Osteoblast (primary cell): ENCODE measurements at regions not wholly inside any gene's neighbourhood (a gene's known extent, or its start where the extent isn't known, plus 50 kb on each side); places are given as distances from the start of the nearest gene placed in this dataset.

Experiments used
- DNase-seq: peaks from one replicate; pipeline ENCODE4 v3.0.0; 2011; ENCODE audit warnings: low spot score, mixed read lengths; ENCODE audit not compliant: insufficient read length; ENCODE audit errors: missing footprints
- H2AFZ ChIP-seq: 2 replicates; pipeline ENCODE4 v1.6.0; 2011; ENCODE audit warnings: mild to moderate bottlenecking, low read length
- H3K27ac ChIP-seq: 2 replicates; pipeline ENCODE4 v1.5.1; 2011; ENCODE audit warnings: mild to moderate bottlenecking, low read depth, low read length, moderate library complexity
- H3K27me3 ChIP-seq: 2 replicates; pipeline ENCODE4 v1.6.0; 2012; ENCODE audit warnings: mild to moderate bottlenecking, control low read depth, inconsistent platforms, low read length, moderate library complexity; ENCODE audit not compliant: insufficient read depth
- H3K36me3 ChIP-seq: 2 replicates; pipeline ENCODE4 v1.5.1; 2011; ENCODE audit warnings: mild to moderate bottlenecking, low read length, control low read depth, moderate library complexity; ENCODE audit not compliant: insufficient read depth
- H3K4me1 ChIP-seq: 2 replicates; pipeline ENCODE4 v1.5.1; 2011; ENCODE audit warnings: mild to moderate bottlenecking, low read length, control low read depth, moderate library complexity; ENCODE audit not compliant: insufficient read depth
- H3K4me2 ChIP-seq: 2 replicates; pipeline ENCODE4 v1.6.0; 2011; ENCODE audit warnings: mild to moderate bottlenecking, low read length; ENCODE audit not compliant: insufficient read depth
- H3K4me3 ChIP-seq: fragments of 200-600 bp; sonication (generic); 3 replicates; pipeline ENCODE4 v1.5.1; 2012; ENCODE audit warnings: mild to moderate bottlenecking, low read length, inconsistent platforms; ENCODE audit not compliant: insufficient read depth
- H3K79me2 ChIP-seq: 2 replicates; pipeline ENCODE4 v1.6.0; 2012; ENCODE audit warnings: mild to moderate bottlenecking, low read length, control low read depth, inconsistent platforms; ENCODE audit not compliant: insufficient read depth
- H3K9me3 ChIP-seq: 2 replicates; pipeline ENCODE4 v1.5.1; 2011; ENCODE audit warnings: low read depth, low read length, control low read depth
- H4K20me1 ChIP-seq: 2 replicates; pipeline ENCODE4 v1.6.0; 2012; ENCODE audit warnings: mild to moderate bottlenecking, low read length, control low read depth; ENCODE audit not compliant: insufficient read depth
- CTCF ChIP-seq: IDR thresholded peaks from 2 replicates; pipeline ENCODE4 v1.5.1; 2011; ENCODE audit warnings: mild to moderate bottlenecking, low read depth, low read length, moderate library complexity; ENCODE audit errors: extremely low read depth

GRCh38 chr5:17898766-17899165 lies 264.5 kb downstream of the TAF11L14 start:
- no peak overlapping the region for H3K27ac ChIP-seq
- no peaks in the 10 kb centered on the region for H3K27me3 ChIP-seq
- H3K4me1 ChIP-seq: no peaks in the 10 kb centered on the region
- H2AFZ ChIP-seq: no peak overlapping the region
- no peak for DNase-seq
- no peaks in the 10 kb centered on the region for H4K20me1 ChIP-seq
- no peaks in the 10 kb centered on the region for H3K9me3 ChIP-seq
- H3K36me3 ChIP-seq: no peaks in the 10 kb centered on the region
- H3K4me2 ChIP-seq: no peak overlapping the region
- no peak overlapping the region for H3K4me3 ChIP-seq
- H3K79me2 ChIP-seq: no peaks in the 10 kb centered on the region
- TF ChIP-seq CTCF: no peak

- no peak overlapping the region for H2AFZ ChIP-seq
- no peak overlapping the region for H3K4me2 ChIP-seq
- H3K9me3 ChIP-seq: no peaks in the 10 kb centered on the region
- H3K79me2 ChIP-seq: no peaks in the 10 kb centered on the region
- H3K36me3 ChIP-seq: no peaks in the 10 kb centered on the region
- TF ChIP-seq CTCF: no peak
- H3K27me3 ChIP-seq: no peaks in the 10 kb centered on the region
- no peaks in the 10 kb centered on the region for H3K4me1 ChIP-seq
- H3K4me3 ChIP-seq: no peak overlapping the region
- peak; percentile 49 for DNase-seq
- no peaks in the 10 kb centered on the region for H4K20me1 ChIP-seq
- H3K27ac ChIP-seq: no peak overlapping the region
These were observed 272.8 kb downstream of the TAF11L14 start for GRCh38 chr5:17907094-17907493.

GRCh38 chr5:17910318-17910717 lies 276.1 kb downstream of the TAF11L14 start:
- H2AFZ ChIP-seq: no peak overlapping the region
- no peak overlapping the region for H3K27ac ChIP-seq
- H3K36me3 ChIP-seq: no peaks in the 10 kb centered on the region
- no peak for DNase-seq
- no peaks in the 10 kb centered on the region for H3K4me1 ChIP-seq
- no peaks in the 10 kb centered on the region for H3K27me3 ChIP-seq
- TF ChIP-seq CTCF: no peak
- no peaks in the 10 kb centered on the region for H4K20me1 ChIP-seq
- H3K4me3 ChIP-seq: no peak overlapping the region
- H3K9me3 ChIP-seq: no peaks in the 10 kb centered on the region
- no peak overlapping the region for H3K4me2 ChIP-seq
- no peaks in the 10 kb centered on the region for H3K79me2 ChIP-seq

GRCh38 chr5:17912794-17913193 lies 278.5 kb downstream of the TAF11L14 start:
- Histone ChIP-seq H3K9me3 (peaks cover 3% of the 10 kb centered on the region), H4K20me1 (no peaks in the 10 kb centered on the region), H3K79me2 (no peaks in the 10 kb centered on the region), H3K4me1 (no peaks in the 10 kb centered on the region), H3K36me3 (no peaks in the 10 kb centered on the region), H3K27ac (no peak overlapping the region), H2AFZ (no peak overlapping the region), H3K4me2 (no peak overlapping the region), H3K27me3 (no peaks in the 10 kb centered on the region), H3K4me3 (no peak overlapping the region)
- TF ChIP-seq CTCF: no peak
- DNase-seq: no peak
